ENCODE measurements at regions not wholly inside any gene's neighbourhood (a gene's known extent, or its start where the extent isn't known, plus 50 kb on each side); places are given as distances from the start of the nearest gene placed in this dataset.

DNA sequence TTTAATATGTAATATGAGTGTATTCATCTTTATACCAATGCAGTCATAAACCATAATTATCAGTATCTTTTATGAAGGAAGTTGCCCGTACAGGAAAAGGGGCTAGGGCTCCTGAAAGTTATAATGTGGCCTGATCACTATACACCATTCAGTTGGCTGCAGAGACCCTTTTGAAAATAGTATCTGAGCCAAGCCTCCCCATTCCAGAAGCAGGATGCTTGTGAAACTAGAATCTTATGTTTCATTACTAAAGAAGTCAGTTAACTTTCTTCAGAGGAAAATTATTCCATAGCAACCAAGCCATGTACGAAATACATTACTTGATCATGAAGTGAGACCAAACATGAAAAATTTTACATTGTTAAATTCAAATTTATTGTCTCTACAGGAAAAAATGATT is 251.5 kb upstream of the TCF21 start:
- Histone ChIP-seq H3K4me3 (ENCODE audit: low read length) (no peak overlapping the region), H3K9me3 (ENCODE audit: low read length) (no peaks in the 10 kb centered on the region), H3K79me2 (replicated peaks; ENCODE audit: insufficient read depth, low read length) (no peaks in the 10 kb centered on the region), H3K4me2 (ENCODE audit: low read length) (no peak overlapping the region), H3K36me3 (ENCODE audit: insufficient read depth, low read length) (no peaks in the 10 kb centered on the region), H3K27ac (ENCODE audit: low read length) (no peak overlapping the region), H3K9me2 (ENCODE audit: insufficient read depth, low read length) (no peaks in the 10 kb centered on the region), H3F3A (ENCODE audit: insufficient read depth, low read length, poor library complexity, severe bottlenecking) (no peaks in the 10 kb centered on the region), H3K9ac (ENCODE audit: low read length) (no peak overlapping the region), H4K20me1 (ENCODE audit: insufficient read depth) (no peaks in the 10 kb centered on the region), H2AFZ (ENCODE audit: low read depth, low read length) (no peak overlapping the region), H3K27me3 (ENCODE audit: insufficient read depth, low read depth, low read length) (no peaks in the 10 kb centered on the region)
- TF ChIP-seq EP300 (conservative IDR thresholded peaks at IDR 0.05; ENCODE audit: poor library complexity, severe bottlenecking) (no peak), POLR2AphosphoS5 (IDR thresholded peaks at IDR 0.05) (no peak), RAD21 (conservative IDR thresholded peaks at IDR 0.05) (no peak), EZH2 (IDR thresholded peaks at IDR 0.05; ENCODE audit: borderline replicate concordance, insufficient read depth, low read length, poor library complexity, severe bottlenecking) (no peak), TAF1 (IDR thresholded peaks at IDR 0.05; ENCODE audit: low read depth) (no peak), SMC3 (conservative IDR thresholded peaks at IDR 0.05; ENCODE audit: poor library complexity) (no peak), MXI1 (conservative IDR thresholded peaks at IDR 0.05; ENCODE audit: poor library complexity, severe bottlenecking) (no peak)
- TF ChIP-seq, protein P1, sequence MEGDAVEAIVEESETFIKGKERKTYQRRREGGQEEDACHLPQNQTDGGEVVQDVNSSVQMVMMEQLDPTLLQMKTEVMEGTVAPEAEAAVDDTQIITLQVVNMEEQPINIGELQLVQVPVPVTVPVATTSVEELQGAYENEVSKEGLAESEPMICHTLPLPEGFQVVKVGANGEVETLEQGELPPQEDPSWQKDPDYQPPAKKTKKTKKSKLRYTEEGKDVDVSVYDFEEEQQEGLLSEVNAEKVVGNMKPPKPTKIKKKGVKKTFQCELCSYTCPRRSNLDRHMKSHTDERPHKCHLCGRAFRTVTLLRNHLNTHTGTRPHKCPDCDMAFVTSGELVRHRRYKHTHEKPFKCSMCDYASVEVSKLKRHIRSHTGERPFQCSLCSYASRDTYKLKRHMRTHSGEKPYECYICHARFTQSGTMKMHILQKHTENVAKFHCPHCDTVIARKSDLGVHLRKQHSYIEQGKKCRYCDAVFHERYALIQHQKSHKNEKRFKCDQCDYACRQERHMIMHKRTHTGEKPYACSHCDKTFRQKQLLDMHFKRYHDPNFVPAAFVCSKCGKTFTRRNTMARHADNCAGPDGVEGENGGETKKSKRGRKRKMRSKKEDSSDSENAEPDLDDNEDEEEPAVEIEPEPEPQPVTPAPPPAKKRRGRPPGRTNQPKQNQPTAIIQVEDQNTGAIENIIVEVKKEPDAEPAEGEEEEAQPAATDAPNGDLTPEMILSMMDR (IDR thresholded peaks at IDR 0.05; ENCODE audit: poor library complexity, severe bottlenecking) = no peak
- TF ChIP-seq, protein P2, sequence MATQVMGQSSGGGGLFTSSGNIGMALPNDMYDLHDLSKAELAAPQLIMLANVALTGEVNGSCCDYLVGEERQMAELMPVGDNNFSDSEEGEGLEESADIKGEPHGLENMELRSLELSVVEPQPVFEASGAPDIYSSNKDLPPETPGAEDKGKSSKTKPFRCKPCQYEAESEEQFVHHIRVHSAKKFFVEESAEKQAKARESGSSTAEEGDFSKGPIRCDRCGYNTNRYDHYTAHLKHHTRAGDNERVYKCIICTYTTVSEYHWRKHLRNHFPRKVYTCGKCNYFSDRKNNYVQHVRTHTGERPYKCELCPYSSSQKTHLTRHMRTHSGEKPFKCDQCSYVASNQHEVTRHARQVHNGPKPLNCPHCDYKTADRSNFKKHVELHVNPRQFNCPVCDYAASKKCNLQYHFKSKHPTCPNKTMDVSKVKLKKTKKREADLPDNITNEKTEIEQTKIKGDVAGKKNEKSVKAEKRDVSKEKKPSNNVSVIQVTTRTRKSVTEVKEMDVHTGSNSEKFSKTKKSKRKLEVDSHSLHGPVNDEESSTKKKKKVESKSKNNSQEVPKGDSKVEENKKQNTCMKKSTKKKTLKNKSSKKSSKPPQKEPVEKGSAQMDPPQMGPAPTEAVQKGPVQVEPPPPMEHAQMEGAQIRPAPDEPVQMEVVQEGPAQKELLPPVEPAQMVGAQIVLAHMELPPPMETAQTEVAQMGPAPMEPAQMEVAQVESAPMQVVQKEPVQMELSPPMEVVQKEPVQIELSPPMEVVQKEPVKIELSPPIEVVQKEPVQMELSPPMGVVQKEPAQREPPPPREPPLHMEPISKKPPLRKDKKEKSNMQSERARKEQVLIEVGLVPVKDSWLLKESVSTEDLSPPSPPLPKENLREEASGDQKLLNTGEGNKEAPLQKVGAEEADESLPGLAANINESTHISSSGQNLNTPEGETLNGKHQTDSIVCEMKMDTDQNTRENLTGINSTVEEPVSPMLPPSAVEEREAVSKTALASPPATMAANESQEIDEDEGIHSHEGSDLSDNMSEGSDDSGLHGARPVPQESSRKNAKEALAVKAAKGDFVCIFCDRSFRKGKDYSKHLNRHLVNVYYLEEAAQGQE (IDR thresholded peaks at IDR 0.05; ENCODE audit: borderline replicate concordance) = no peak

DNA sequence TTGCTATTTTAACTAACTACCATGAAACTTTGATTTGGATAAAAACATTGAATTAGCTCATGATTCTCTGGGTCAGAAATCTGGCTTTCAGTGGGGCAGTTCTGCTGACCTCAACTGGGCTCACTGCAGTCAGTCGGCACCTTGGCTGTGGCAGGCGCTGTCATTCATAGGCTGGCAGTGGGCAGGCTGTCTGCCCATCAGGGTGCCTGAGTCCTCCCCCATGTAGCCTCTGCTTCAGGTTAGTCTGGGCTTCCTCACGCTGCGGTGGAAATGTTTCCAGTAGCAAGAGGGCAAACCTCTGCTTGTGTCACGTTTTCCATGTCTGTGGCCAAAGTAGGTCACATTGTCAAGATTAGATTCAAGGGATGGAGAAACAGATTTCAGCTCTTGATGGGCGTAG is 251.0 kb upstream of the TCF21 start:
- Histone ChIP-seq H4K20me1 (ENCODE audit: insufficient read depth) (no peaks in the 10 kb centered on the region), H3K36me3 (ENCODE audit: insufficient read depth, low read length) (no peaks in the 10 kb centered on the region), H3K79me2 (replicated peaks; ENCODE audit: insufficient read depth, low read length) (no peaks in the 10 kb centered on the region), H2AFZ (ENCODE audit: low read depth, low read length) (no peak overlapping the region), H3K4me2 (ENCODE audit: low read length) (no peak overlapping the region), H3K27me3 (ENCODE audit: insufficient read depth, low read depth, low read length) (no peaks in the 10 kb centered on the region), H3K9ac (ENCODE audit: low read length) (no peak overlapping the region), H3K4me3 (ENCODE audit: low read length) (no peak overlapping the region), H3F3A (ENCODE audit: insufficient read depth, low read length, poor library complexity, severe bottlenecking) (no peaks in the 10 kb centered on the region), H3K9me2 (ENCODE audit: insufficient read depth, low read length) (no peaks in the 10 kb centered on the region), H3K27ac (ENCODE audit: low read length) (no peak overlapping the region), H3K9me3 (ENCODE audit: low read length) (no peaks in the 10 kb centered on the region)
- TF ChIP-seq, protein P2 (IDR thresholded peaks at IDR 0.05; ENCODE audit: borderline replicate concordance) = no peak
- no peak for TF ChIP-seq EZH2 (IDR thresholded peaks at IDR 0.05; ENCODE audit: borderline replicate concordance, insufficient read depth, low read length, poor library complexity, severe bottlenecking)
- no peak for TF ChIP-seq MXI1 (conservative IDR thresholded peaks at IDR 0.05; ENCODE audit: poor library complexity, severe bottlenecking)
- TF ChIP-seq, protein P1 (IDR thresholded peaks at IDR 0.05; ENCODE audit: poor library complexity, severe bottlenecking) = no peak
- no peak for TF ChIP-seq POLR2AphosphoS5 (IDR thresholded peaks at IDR 0.05)
- TF ChIP-seq EP300 (conservative IDR thresholded peaks at IDR 0.05; ENCODE audit: poor library complexity, severe bottlenecking) = no peak
- no peak for TF ChIP-seq TAF1 (IDR thresholded peaks at IDR 0.05; ENCODE audit: low read depth)
- TF ChIP-seq SMC3 (conservative IDR thresholded peaks at IDR 0.05; ENCODE audit: poor library complexity) = no peak
- TF ChIP-seq RAD21 (conservative IDR thresholded peaks at IDR 0.05) = no peak

Measured in neural cell (in vitro differentiated cells).